ENCODE measurements at regions not wholly inside any gene's neighbourhood (a gene's known extent, or its start where the extent isn't known, plus 50 kb on each side); places are given as distances from the start of the nearest gene placed in this dataset.
"Not testable (repeated sequence)": the region's sequence is repeated elsewhere in the genome, so short reads cannot be mapped to it uniquely, and the experiment has no call there.

GRCh38 chr17:36850790-36851189 is 86.5 kb upstream of the LHX1 start:
- H3K27ac ChIP-seq (ENCODE audit: insufficient read depth, low read depth, low read length, poor library complexity, severe bottlenecking): no peak overlapping the region
- no peak overlapping the region for H3K4me3 ChIP-seq (ENCODE audit: insufficient read depth, low read depth, low read length)
- no peaks in the 10 kb centered on the region for H3K9me3 ChIP-seq (ENCODE audit: control insufficient read depth, low read length)
- no peaks in the 10 kb centered on the region for H3K36me3 ChIP-seq (ENCODE audit: control insufficient read depth, insufficient read depth, low read length)
- no peaks in the 10 kb centered on the region for H3K27me3 ChIP-seq (ENCODE audit: control insufficient read depth, insufficient read depth, low read length, poor library complexity, severe bottlenecking)
- no peaks in the 10 kb centered on the region for H3K4me1 ChIP-seq (ENCODE audit: control insufficient read depth, insufficient read depth, low read length)
- 89 to 94% methylated on average over 5 of the region's 5 CpGs for WGBS, 2 experiments

- no peak overlapping the region for H3K27ac ChIP-seq (ENCODE audit: insufficient read depth, low read depth, low read length, poor library complexity, severe bottlenecking)
- no peaks in the 10 kb centered on the region for H3K27me3 ChIP-seq (ENCODE audit: control insufficient read depth, insufficient read depth, low read length, poor library complexity, severe bottlenecking)
- H3K36me3 ChIP-seq (ENCODE audit: control insufficient read depth, insufficient read depth, low read length): no peaks in the 10 kb centered on the region
- H3K9me3 ChIP-seq (ENCODE audit: control insufficient read depth, low read length): no peaks in the 10 kb centered on the region
- no peak overlapping the region for H3K4me3 ChIP-seq (ENCODE audit: insufficient read depth, low read depth, low read length)
- H3K4me1 ChIP-seq (ENCODE audit: control insufficient read depth, insufficient read depth, low read length): no peaks in the 10 kb centered on the region
- WGBS, 2 experiments: 88 to 95% methylated on average over 7 of the region's 7 CpGs
These were observed 86.0 kb upstream of the LHX1 start for GRCh38 chr17:36851250-36851649.

- H3K4me3 ChIP-seq (ENCODE audit: insufficient read depth, low read depth, low read length); H3K27me3 ChIP-seq (ENCODE audit: control insufficient read depth, insufficient read depth, low read length, poor library complexity, severe bottlenecking); H3K27ac ChIP-seq (ENCODE audit: insufficient read depth, low read depth, low read length, poor library complexity, severe bottlenecking); H3K9me3 ChIP-seq (ENCODE audit: control insufficient read depth, low read length); H3K4me1 ChIP-seq (ENCODE audit: control insufficient read depth, insufficient read depth, low read length); H3K36me3 ChIP-seq (ENCODE audit: control insufficient read depth, insufficient read depth, low read length): not testable (repeated sequence)
- WGBS, 2 experiments: 100% methylated on average over 1 of the region's 1 CpG
These were observed 84.8 kb upstream of the LHX1 start for GRCh38 chr17:36852478-36852877.

GRCh38 chr17:36854982-36855381 is 82.3 kb upstream of the LHX1 start:
- Histone ChIP-seq H3K27me3 (ENCODE audit: control insufficient read depth, insufficient read depth, low read length, poor library complexity, severe bottlenecking) (no peaks in the 10 kb centered on the region), H3K27ac (ENCODE audit: insufficient read depth, low read depth, low read length, poor library complexity, severe bottlenecking) (no peak overlapping the region), H3K9me3 (ENCODE audit: control insufficient read depth, low read length) (no peaks in the 10 kb centered on the region), H3K4me1 (ENCODE audit: control insufficient read depth, insufficient read depth, low read length) (no peaks in the 10 kb centered on the region), H3K4me3 (ENCODE audit: insufficient read depth, low read depth, low read length) (no peak overlapping the region), H3K36me3 (ENCODE audit: control insufficient read depth, insufficient read depth, low read length) (no peaks in the 10 kb centered on the region)
- 83 to 84% methylated on average over 3 of the region's 3 CpGs for WGBS, 2 experiments

GRCh38 chr17:36855459-36855858 is 81.8 kb upstream of the LHX1 start:
- H3K27ac ChIP-seq (ENCODE audit: insufficient read depth, low read depth, low read length, poor library complexity, severe bottlenecking): no peak overlapping the region
- no peaks in the 10 kb centered on the region for H3K36me3 ChIP-seq (ENCODE audit: control insufficient read depth, insufficient read depth, low read length)
- 94 to 96% methylated on average over 4 of the region's 4 CpGs for WGBS, 2 experiments
- no peak overlapping the region for H3K4me3 ChIP-seq (ENCODE audit: insufficient read depth, low read depth, low read length)
- no peaks in the 10 kb centered on the region for H3K9me3 ChIP-seq (ENCODE audit: control insufficient read depth, low read length)
- H3K4me1 ChIP-seq (ENCODE audit: control insufficient read depth, insufficient read depth, low read length): no peaks in the 10 kb centered on the region
- H3K27me3 ChIP-seq (ENCODE audit: control insufficient read depth, insufficient read depth, low read length, poor library complexity, severe bottlenecking): no peaks in the 10 kb centered on the region

GRCh38 chr17:36856222-36856621 is 81.1 kb upstream of the LHX1 start:
- Histone ChIP-seq H3K9me3 (ENCODE audit: control insufficient read depth, low read length) (no peaks in the 10 kb centered on the region), H3K27ac (ENCODE audit: insufficient read depth, low read depth, low read length, poor library complexity, severe bottlenecking) (no peak overlapping the region), H3K4me3 (ENCODE audit: insufficient read depth, low read depth, low read length) (no peak overlapping the region), H3K27me3 (ENCODE audit: control insufficient read depth, insufficient read depth, low read length, poor library complexity, severe bottlenecking) (no peaks in the 10 kb centered on the region), H3K36me3 (ENCODE audit: control insufficient read depth, insufficient read depth, low read length) (no peaks in the 10 kb centered on the region), H3K4me1 (ENCODE audit: control insufficient read depth, insufficient read depth, low read length) (no peaks in the 10 kb centered on the region)
- WGBS, 2 experiments: 78 to 87% methylated on average over 7 of the region's 7 CpGs

GRCh38 chr17:36856903-36857381 is 80.3 kb upstream of the LHX1 start:
- no peak overlapping the region for H3K27ac ChIP-seq (ENCODE audit: insufficient read depth, low read depth, low read length, poor library complexity, severe bottlenecking)
- no peaks in the 10 kb centered on the region for H3K27me3 ChIP-seq (ENCODE audit: control insufficient read depth, insufficient read depth, low read length, poor library complexity, severe bottlenecking)
- no peak overlapping the region for H3K4me3 ChIP-seq (ENCODE audit: insufficient read depth, low read depth, low read length)
- H3K9me3 ChIP-seq (ENCODE audit: control insufficient read depth, low read length): no peaks in the 10 kb centered on the region
- no peaks in the 10 kb centered on the region for H3K36me3 ChIP-seq (ENCODE audit: control insufficient read depth, insufficient read depth, low read length)
- 91% methylated on average over 16 of the region's 16 CpGs for WGBS, 2 experiments
- no peaks in the 10 kb centered on the region for H3K4me1 ChIP-seq (ENCODE audit: control insufficient read depth, insufficient read depth, low read length)

- no peaks in the 10 kb centered on the region for H3K27me3 ChIP-seq (ENCODE audit: control insufficient read depth, insufficient read depth, low read length, poor library complexity, severe bottlenecking)
- H3K36me3 ChIP-seq (ENCODE audit: control insufficient read depth, insufficient read depth, low read length): no peaks in the 10 kb centered on the region
- H3K4me1 ChIP-seq (ENCODE audit: control insufficient read depth, insufficient read depth, low read length): no peaks in the 10 kb centered on the region
- no peak overlapping the region for H3K4me3 ChIP-seq (ENCODE audit: insufficient read depth, low read depth, low read length)
- 90 to 91% methylated on average over 13 of the region's 13 CpGs for WGBS, 2 experiments
- H3K9me3 ChIP-seq (ENCODE audit: control insufficient read depth, low read length): no peaks in the 10 kb centered on the region
- no peak overlapping the region for H3K27ac ChIP-seq (ENCODE audit: insufficient read depth, low read depth, low read length, poor library complexity, severe bottlenecking)
These were observed 79.6 kb upstream of the LHX1 start for GRCh38 chr17:36857698-36858097.

GRCh38 chr17:36858119-36859002 is 78.9 kb upstream of the LHX1 start:
- no peak overlapping the region for H3K27ac ChIP-seq (ENCODE audit: insufficient read depth, low read depth, low read length, poor library complexity, severe bottlenecking)
- H3K36me3 ChIP-seq (ENCODE audit: control insufficient read depth, insufficient read depth, low read length): no peaks in the 10 kb centered on the region
- no peaks in the 10 kb centered on the region for H3K27me3 ChIP-seq (ENCODE audit: control insufficient read depth, insufficient read depth, low read length, poor library complexity, severe bottlenecking)
- WGBS, 2 experiments: 93 to 95% methylated on average over 20 of the region's 20 CpGs
- H3K4me1 ChIP-seq (ENCODE audit: control insufficient read depth, insufficient read depth, low read length): no peaks in the 10 kb centered on the region
- no peaks in the 10 kb centered on the region for H3K9me3 ChIP-seq (ENCODE audit: control insufficient read depth, low read length)
- H3K4me3 ChIP-seq (ENCODE audit: insufficient read depth, low read depth, low read length): no peak overlapping the region

GRCh38 chr17:36859003-36859300 is 78.3 kb upstream of the LHX1 start:
- Histone ChIP-seq H3K27ac (ENCODE audit: insufficient read depth, low read depth, low read length, poor library complexity, severe bottlenecking) (no peak overlapping the region), H3K27me3 (ENCODE audit: control insufficient read depth, insufficient read depth, low read length, poor library complexity, severe bottlenecking) (no peaks in the 10 kb centered on the region), H3K4me1 (ENCODE audit: control insufficient read depth, insufficient read depth, low read length) (no peaks in the 10 kb centered on the region), H3K36me3 (ENCODE audit: control insufficient read depth, insufficient read depth, low read length) (no peaks in the 10 kb centered on the region), H3K4me3 (ENCODE audit: insufficient read depth, low read depth, low read length) (no peak overlapping the region), H3K9me3 (ENCODE audit: control insufficient read depth, low read length) (no peaks in the 10 kb centered on the region)
- WGBS, 2 experiments: 92 to 93% methylated on average over 10 of the region's 10 CpGs

Data from ectodermal cell (in vitro differentiated cells).